ENCODE measurements at regions not wholly inside any gene's neighbourhood (a gene's known extent, or its start where the extent isn't known, plus 50 kb on each side); places are given as distances from the start of the nearest gene placed in this dataset.

DNA sequence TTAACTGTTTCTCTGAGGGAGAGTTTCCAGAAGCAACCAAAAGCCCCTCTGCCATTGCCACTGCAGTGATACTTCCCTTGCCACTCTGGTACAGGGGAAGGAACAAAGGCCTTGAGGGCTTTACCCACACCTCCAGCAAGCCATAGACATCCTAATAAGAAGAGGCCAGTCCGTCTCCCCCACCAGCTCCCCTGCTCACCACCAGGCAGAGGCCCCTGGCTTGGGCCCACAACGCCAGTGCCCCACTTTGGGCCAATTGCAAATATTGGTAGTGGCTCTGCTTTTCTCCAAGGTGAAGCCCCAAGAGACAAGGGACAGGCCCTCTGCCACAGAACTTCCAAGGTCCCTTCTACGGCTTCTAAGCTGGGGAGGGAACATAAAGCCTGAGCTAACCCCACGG lies 833.0 kb downstream of the DACH1 start:
- TF ChIP-seq, protein P1, sequence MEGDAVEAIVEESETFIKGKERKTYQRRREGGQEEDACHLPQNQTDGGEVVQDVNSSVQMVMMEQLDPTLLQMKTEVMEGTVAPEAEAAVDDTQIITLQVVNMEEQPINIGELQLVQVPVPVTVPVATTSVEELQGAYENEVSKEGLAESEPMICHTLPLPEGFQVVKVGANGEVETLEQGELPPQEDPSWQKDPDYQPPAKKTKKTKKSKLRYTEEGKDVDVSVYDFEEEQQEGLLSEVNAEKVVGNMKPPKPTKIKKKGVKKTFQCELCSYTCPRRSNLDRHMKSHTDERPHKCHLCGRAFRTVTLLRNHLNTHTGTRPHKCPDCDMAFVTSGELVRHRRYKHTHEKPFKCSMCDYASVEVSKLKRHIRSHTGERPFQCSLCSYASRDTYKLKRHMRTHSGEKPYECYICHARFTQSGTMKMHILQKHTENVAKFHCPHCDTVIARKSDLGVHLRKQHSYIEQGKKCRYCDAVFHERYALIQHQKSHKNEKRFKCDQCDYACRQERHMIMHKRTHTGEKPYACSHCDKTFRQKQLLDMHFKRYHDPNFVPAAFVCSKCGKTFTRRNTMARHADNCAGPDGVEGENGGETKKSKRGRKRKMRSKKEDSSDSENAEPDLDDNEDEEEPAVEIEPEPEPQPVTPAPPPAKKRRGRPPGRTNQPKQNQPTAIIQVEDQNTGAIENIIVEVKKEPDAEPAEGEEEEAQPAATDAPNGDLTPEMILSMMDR (conservative IDR thresholded peaks at IDR 0.05): no peak
- H3K27ac ChIP-seq: no peak overlapping the region

DNA sequence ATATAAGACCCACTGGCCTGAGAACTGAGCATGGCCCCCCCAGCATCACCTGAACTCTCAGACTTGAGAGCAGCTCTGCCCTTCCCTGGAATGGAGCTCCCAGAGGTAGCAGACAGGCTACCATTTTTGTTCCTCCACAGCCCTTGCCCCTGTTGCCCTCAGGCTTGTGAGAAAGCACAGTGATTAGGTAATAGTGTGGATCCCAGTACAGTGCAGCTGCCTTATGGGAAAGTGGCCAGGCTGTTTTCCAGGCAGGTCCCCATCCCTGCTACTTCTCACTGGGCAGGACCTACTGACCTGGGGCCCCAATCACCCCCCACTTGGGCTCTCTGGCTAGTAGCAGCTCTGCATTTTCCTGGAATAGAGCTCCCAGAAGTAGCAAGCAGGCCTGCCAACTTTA lies 834.0 kb downstream of the DACH1 start:
- TF ChIP-seq, protein P1 (conservative IDR thresholded peaks at IDR 0.05): no peak
- H3K27ac ChIP-seq: no peak overlapping the region

DNA sequence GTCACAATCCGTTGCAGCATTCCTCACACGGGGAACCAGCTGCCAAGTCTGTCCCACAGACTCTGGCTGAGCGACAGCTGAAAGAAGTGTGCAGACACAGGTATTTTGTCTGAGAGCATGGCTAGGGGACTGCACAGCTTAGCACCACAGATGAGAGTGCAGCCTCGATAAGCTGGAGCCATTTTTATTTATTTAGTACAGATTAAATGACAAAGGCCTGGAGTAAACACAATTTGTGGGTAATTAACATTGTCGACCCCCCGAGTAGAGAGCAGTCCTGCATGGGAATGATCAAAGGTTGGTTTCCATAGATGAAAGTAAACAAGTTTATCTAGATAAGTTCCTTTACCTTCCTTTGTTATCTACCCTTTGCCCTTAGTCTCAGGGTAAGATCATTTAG lies 836.2 kb downstream of the DACH1 start:
- TF ChIP-seq, protein P1 (conservative IDR thresholded peaks at IDR 0.05): no peak
- no peak overlapping the region for H3K27ac ChIP-seq

DNA sequence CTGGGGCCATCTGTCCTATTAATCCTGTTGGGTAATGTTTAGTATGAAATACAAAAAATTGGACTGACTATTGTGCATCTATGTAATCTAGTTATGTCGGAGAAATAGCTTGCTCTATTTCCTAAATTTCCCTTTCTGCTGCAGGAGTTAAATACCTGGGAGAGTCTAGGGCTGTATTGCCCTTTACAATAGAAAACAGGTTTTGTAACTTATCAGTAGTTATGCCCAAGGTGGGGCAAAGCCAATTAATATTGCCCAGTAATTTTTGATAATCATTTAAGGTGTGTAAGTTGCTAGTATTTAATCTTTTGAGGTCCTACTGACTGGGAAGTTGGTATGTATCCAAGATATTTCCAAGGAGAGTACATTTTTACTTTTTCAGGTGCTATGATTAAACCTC lies 838.1 kb downstream of the DACH1 start:
- TF ChIP-seq, protein P1 (conservative IDR thresholded peaks at IDR 0.05): no peak
- H3K27ac ChIP-seq: no peak overlapping the region

DNA sequence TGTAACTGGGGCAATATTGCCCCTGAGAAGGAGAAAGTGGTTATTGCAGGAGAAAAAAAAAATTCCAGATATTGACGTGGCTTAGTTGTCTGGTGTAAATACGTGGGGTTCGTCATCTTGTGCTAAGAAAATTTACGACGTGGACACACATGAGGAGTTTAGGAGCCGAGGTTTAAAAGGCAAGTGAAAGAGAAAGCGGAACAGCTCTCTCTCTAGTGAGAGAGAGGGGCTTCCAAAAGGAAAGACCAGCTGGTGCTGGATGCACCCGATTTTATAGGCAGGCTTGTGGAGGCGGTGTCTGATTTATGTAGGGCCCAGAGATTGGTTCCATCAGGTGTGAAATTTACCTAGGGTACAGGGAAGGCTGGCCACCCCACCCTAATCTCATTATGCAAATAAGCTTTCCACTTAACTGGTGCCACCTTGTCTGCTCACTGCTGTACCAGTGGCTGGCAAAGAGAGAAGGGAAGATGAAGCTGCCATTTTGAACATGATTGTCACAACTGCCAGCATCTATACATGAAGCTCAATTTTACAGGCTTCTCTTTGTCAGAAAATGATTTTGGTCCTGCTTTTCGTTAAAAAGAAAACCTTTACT lies 845.1 kb downstream of the DACH1 start:
- no peak overlapping the region for H3K27ac ChIP-seq
- TF ChIP-seq, protein P1 (conservative IDR thresholded peaks at IDR 0.05): no peak

DNA sequence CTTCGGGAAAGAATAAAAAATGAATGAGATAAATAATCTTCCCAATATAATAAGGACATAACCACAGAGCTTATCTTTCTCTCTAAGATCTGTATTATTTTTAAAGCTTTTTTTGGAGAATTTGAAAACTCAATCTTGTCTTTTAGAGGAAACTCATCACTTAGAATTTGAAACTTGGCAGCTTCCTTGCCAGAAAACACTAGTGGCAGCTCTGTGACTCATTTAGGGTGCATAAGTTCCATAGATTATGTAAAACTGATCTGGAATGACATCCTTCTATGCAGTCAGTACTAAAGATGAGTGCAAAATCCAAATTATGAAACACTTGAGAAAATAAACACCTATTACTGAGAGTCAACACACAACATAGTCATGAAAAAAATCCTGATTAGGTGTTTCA lies 848.0 kb downstream of the DACH1 start:
- TF ChIP-seq, protein P1 (conservative IDR thresholded peaks at IDR 0.05): no peak
- no peak overlapping the region for H3K27ac ChIP-seq

DNA sequence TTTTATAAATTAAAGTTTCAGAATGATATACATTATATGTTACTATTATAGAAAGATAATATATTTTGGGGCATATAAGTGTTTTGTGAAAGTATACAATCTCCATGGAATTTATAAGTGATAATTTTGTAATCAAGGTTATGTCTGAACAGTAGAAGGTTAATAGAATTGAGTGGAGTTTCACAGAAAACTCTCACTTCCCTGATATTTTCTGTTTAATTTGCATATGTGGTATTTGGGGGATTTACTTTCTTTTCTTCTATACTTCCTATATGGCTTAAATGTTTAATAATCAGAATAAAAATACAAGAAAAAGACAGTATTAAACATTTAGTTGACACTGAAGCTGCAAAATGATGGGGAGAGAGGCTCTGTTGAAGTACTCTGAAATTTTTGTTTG lies 848.5 kb downstream of the DACH1 start:
- TF ChIP-seq, protein P1 (conservative IDR thresholded peaks at IDR 0.05): no peak
- no peak overlapping the region for H3K27ac ChIP-seq

All from VCaP (cell line).